K562 (cell line): ENCODE measurements at regions not wholly inside any gene's neighbourhood (a gene's known extent, or its start where the extent isn't known, plus 50 kb on each side); places are given as distances from the start of the nearest gene placed in this dataset.
A peak's percentile ranks its signal among the peaks of the same experiment; 100 is the strongest.

Experiments used
- ATAC-seq: fragments of 200-7000 bp; cut with Tn5 transposase; 3 replicates; pipeline ENCODE4 v1.9.1; 2020; ENCODE audit warnings: moderate library complexity
- BruUV-seq: library from RNA; stranded (reverse); fragments of 400-500 nt; replicated peaks from 2 replicates; lab custom pipeline; 2021; lab: Mats Ljungman, UMichigan
- CTCF ChIA-PET: fragments of 300-600 bp; formaldehyde crosslinking; extraction: SDS; loops from one replicate; lab custom pipeline; 2021; ENCODE audit warnings: low intra/inter-chr PET ratio; lab: Yijun Ruan, JAX
- POLR2A ChIA-PET: fragments of 300-600, 350-650 bp; sonication (Branson Sonifier 250); formaldehyde crosslinking; extraction: SDS; loops from one replicate; lab custom pipeline; 2021; ENCODE audit warnings: antibody characterized with exemption, inconsistent platforms; lab: Yijun Ruan, JAX
- DNase-seq, 4 experiments: peaks; one replicate each; pipeline versions ENCODE4 v3.0.0 to v3.0.0-alpha.2; 2011 to 2018; ENCODE audit warnings: low spot score in 3 of 4, mixed read lengths in 3 of 4; ENCODE audit errors: extremely low read depth in 1 of 4
- FAIRE-seq: peaks from 2 replicates; lab custom pipeline; 2011; peaks lifted over from hg19 to GRCh38; lab: Jason Lieb, UNC
- H2AFZ ChIP-seq: 2 replicates; pipeline ENCODE4 v1.6.0; 2011; ENCODE audit warnings: low read depth, low read length, control low read depth, inconsistent platforms
- H3K27ac ChIP-seq: fragments of 200-600 bp; 3 replicates; pipeline ENCODE4 v1.8.0; 2011; ENCODE audit warnings: low read depth, mild to moderate bottlenecking, control low read depth, inconsistent platforms, low read length, moderate library complexity, mixed read lengths; ENCODE audit errors: extremely low read depth
- H3K27me3 ChIP-seq, 2 experiments: fragments of 300-600 bp in 1 of 2; 2 replicates in 1 of 2; 3 replicates in 1 of 2; pipeline versions ENCODE4 v1.6.0 to v1.8.0; 2011; ENCODE audit warnings: inconsistent platforms in 2 of 2, low read length in 2 of 2, mild to moderate bottlenecking in 1 of 2, mixed read lengths in 1 of 2, moderate library complexity in 1 of 2; ENCODE audit not compliant: control insufficient read depth in 2 of 2, insufficient read depth in 2 of 2
- H3K36me3 ChIP-seq: fragments of 300-600 bp; 3 replicates; pipeline ENCODE4 v1.8.0; 2011; ENCODE audit warnings: mild to moderate bottlenecking, low read length, inconsistent platforms; ENCODE audit not compliant: control insufficient read depth, insufficient read depth
- H3K4me1 ChIP-seq, 2 experiments: fragments of 200-600 bp in 1 of 2; replicated peaks in 1 of 2; 2 replicates in 1 of 2; 3 replicates in 1 of 2; pipeline versions ENCODE4 v1.5.1 to v1.8.0; 2011; ENCODE audit warnings: inconsistent platforms in 2 of 2, low read length in 2 of 2, mild to moderate bottlenecking in 1 of 2, mixed read lengths in 1 of 2, moderate library complexity in 1 of 2; ENCODE audit not compliant: control insufficient read depth in 2 of 2, insufficient read depth in 2 of 2
- H3K4me2 ChIP-seq: 2 replicates; pipeline ENCODE4 v1.6.1; 2011; ENCODE audit warnings: low read length, control low read depth, inconsistent platforms, mixed read lengths; ENCODE audit not compliant: insufficient read depth
- H3K4me3 ChIP-seq: fragments of 200-600 bp; sonication (generic), shearing (Covaris generic); 2 replicates; pipeline ENCODE4 v1.5.1; 2016; ENCODE audit warnings: control low read depth, inconsistent platforms
- H3K79me2 ChIP-seq: fragments of 200-600 bp; 3 replicates; pipeline ENCODE4 v1.8.0; 2011; ENCODE audit warnings: low read length, inconsistent platforms; ENCODE audit not compliant: control insufficient read depth, insufficient read depth
- H3K9ac ChIP-seq, 2 experiments: 2 replicates each; pipeline versions ENCODE4 v1.6.0 to v1.6.1; 2011; ENCODE audit warnings: low read depth in 2 of 2, low read length in 2 of 2, control low read depth in 1 of 2, inconsistent platforms in 1 of 2, mild to moderate bottlenecking in 1 of 2, mixed read lengths in 1 of 2; ENCODE audit not compliant: insufficient read depth in 1 of 2
- H3K9me1 ChIP-seq: one replicate; pipeline ENCODE4 v1.6.0; 2011; ENCODE audit warnings: inconsistent platforms, mild to moderate bottlenecking, low read length, moderate library complexity; ENCODE audit not compliant: control insufficient read depth, insufficient read depth
- H3K9me3 ChIP-seq: replicated peaks from 2 replicates; pipeline ENCODE4 v1.5.1; 2011; ENCODE audit warnings: low read depth, low read length, inconsistent platforms; ENCODE audit not compliant: control insufficient read depth, insufficient read depth
- H4K20me1 ChIP-seq: replicated peaks from 2 replicates; pipeline ENCODE4 v1.6.1; 2011; ENCODE audit warnings: low read length, inconsistent platforms, mixed read lengths; ENCODE audit not compliant: control insufficient read depth, insufficient read depth
- CBX8 ChIP-seq: fragments of 200-600 bp; sonication (generic); IDR thresholded peaks from 2 replicates; pipeline ENCODE4 v1.6.1; 2012; ENCODE audit warnings: borderline replicate concordance, mixed run types, low read depth, mild to moderate bottlenecking, moderate library complexity, mixed read lengths, low read length, control low read depth, inconsistent platforms; ENCODE audit not compliant: poor library complexity, severe bottlenecking; ENCODE audit errors: extremely low read depth
- CEBPB ChIP-seq: fragments of 450-650 bp; IDR thresholded peaks from 2 replicates; pipeline ENCODE4 v1.6.1; 2016; ENCODE audit warnings: missing genetic modification characterization, missing compliant biosample characterization
- CREB1 ChIP-seq, 2 experiments: sonication (generic) in 1 of 2; formaldehyde crosslinking in 1 of 2; IDR thresholded peaks; 2 replicates each; pipeline versions ENCODE4 v1.6.1 to v1.8.0; 2012 to 2022; ENCODE audit warnings: inconsistent platforms in 1 of 2, mild to moderate bottlenecking in 1 of 2, missing genetic modification reagents in 1 of 2, moderate library complexity in 1 of 2
- HOXB6 ChIP-seq: fragments of 250-450 bp; sonication (Bioruptor Pico); IDR thresholded peaks from 2 replicates; pipeline ENCODE4 v1.5.1; 2022; ENCODE audit warnings: mild to moderate bottlenecking, borderline replicate concordance
- KDM4B ChIP-seq, 2 experiments: fragments of 450-650 bp in 1 of 2; sonication (generic) in 1 of 2; IDR thresholded peaks; 2 replicates each; pipeline ENCODE4 v1.6.1; 2016 to 2017; ENCODE audit warnings: borderline replicate concordance in 2 of 2, antibody characterized with exemption in 1 of 2, low read depth in 1 of 2, mild to moderate bottlenecking in 1 of 2
- PBX2 ChIP-seq, 2 experiments: IDR thresholded peaks in 1 of 2; conservative IDR thresholded peaks in 1 of 2; 2 replicates each; pipeline ENCODE4 v1.6.1; 2016; ENCODE audit warnings: low read depth in 2 of 2, mild to moderate bottlenecking in 1 of 2, missing compliant biosample characterization in 1 of 2, missing genetic modification characterization in 1 of 2, moderate library complexity in 1 of 2
- TCFL5 ChIP-seq: fragments of 250-450 bp; sonication (Bioruptor Pico); conservative IDR thresholded peaks from 2 replicates; pipeline ENCODE4 v1.6.1; 2021; ENCODE audit warnings: mild to moderate bottlenecking, moderate library complexity, matching md5 sums
- WGBS: fragments of 100-300 bp; shearing (Covaris generic); methylation state at CpG from one replicate; pipeline ENCODE4 v1.1.6; 2016; ENCODE audit warnings: low coverage, mixed read lengths; ENCODE audit not compliant: insufficient coverage; ENCODE audit errors: missing lambda C conversion rate; 5-methylcytosine and 5-hydroxymethylcytosine counted together
- in situ Hi-C: fragments of 300-500 bp; cut with MboI; formaldehyde crosslinking; loops from 4 replicates; pipeline ENCODE4 v1.15.0; 2018; ENCODE audit warnings: inconsistent platforms, mixed read lengths
- intact Hi-C: fragments of 100-400 bp; cut with micrococcal nuclease; formaldehyde crosslinking; loops from 2 replicates; pipeline ENCODE4 v1.14.2; 2022

- TF ChIP-seq CREB1 (IDR thresholded peaks at IDR 0.05), result no peak
- no peak for TF ChIP-seq CREB1 (CRISPR knock-in tag; IDR thresholded peaks at IDR 0.05)
- TF ChIP-seq KDM4B (IDR thresholded peaks at IDR 0.05; ENCODE audit: borderline replicate concordance in 2 of 2, low read depth in 1 of 2), result no peak
- no peak for TF ChIP-seq CBX8
- TF ChIP-seq TCFL5 (CRISPR knock-in tag), result no peak
Observed at GRCh38 chr6:113432521-113433334, 424.4 kb upstream of the MARCKS start (continued).

GRCh38 chr6:113433335-113433991 lies 423.7 kb upstream of the MARCKS start:
- intact Hi-C loops, result no loop called here
- H3K9me1 ChIP-seq, result no peaks in the 10 kb centered on the region
- no peak overlapping the region for H3K9ac ChIP-seq
- no peak overlapping the region for H3K4me3 ChIP-seq
- no peaks in the 10 kb centered on the region for H3K9me3 ChIP-seq
- BruUV-seq, result no TSS peak
- H3K36me3 ChIP-seq, result no peaks in the 10 kb centered on the region
- H3K4me2 ChIP-seq, result no peak overlapping the region
- no peaks in the 10 kb centered on the region for H3K4me1 ChIP-seq
- ChIA-PET CTCF (no interaction called here), POLR2A (interaction anchor here (0.8 kb wide), 1 partner anchor 184 kb away, joined by 6 read pairs; no protein-coding TSS in a partner anchor)
- ATAC-seq (no peak), FAIRE-seq (no peak), DNase-seq (no peak)
- H3K27ac ChIP-seq, result no peak overlapping the region
- in situ Hi-C loops, result no loop called here
- 0% methylated on average over 6 of the region's 6 CpGs for WGBS
- no peaks in the 10 kb centered on the region for H3K27me3 ChIP-seq
- TF ChIP-seq PBX2 (CRISPR knock-in tag; IDR thresholded peaks at IDR 0.05; ENCODE audit: low read depth) (no peak), PBX2 (tag; conservative IDR thresholded peaks at IDR 0.05; ENCODE audit: low read depth) (0 out of 2 replicates have a peak, but pooled peaks have one; percentile 7), HOXB6 (CRISPR knock-in tag) (no peak), CEBPB (tag) (0 out of 2 replicates have a peak, but pooled peaks have one; percentile 17)
- no peak overlapping the region for H2AFZ ChIP-seq
- H4K20me1 ChIP-seq, result no peaks in the 10 kb centered on the region
- H3K79me2 ChIP-seq, result no peaks in the 10 kb centered on the region
